CD14-positive monocyte (primary cell): ENCODE measurements at regions not wholly inside any gene's neighbourhood (a gene's known extent, or its start where the extent isn't known, plus 50 kb on each side); places are given as distances from the start of the nearest gene placed in this dataset.

ENCODE experiments used
- DNase-seq, 3 donors: peaks; one replicate each; pipeline ENCODE4 v3.0.0-alpha.2; 2011 to 2022
- H2AFZ ChIP-seq: 2 replicates; pipeline ENCODE4 v1.6.0; 2012; ENCODE audit warnings: mild to moderate bottlenecking, low read depth, low read length, inconsistent platforms; ENCODE audit not compliant: insufficient read depth, poor library complexity, severe bottlenecking
- H3K27ac ChIP-seq, 2 donors: 1 replicate in 1 of 2; 2 replicates in 1 of 2; pipeline ENCODE4 v1.5.1; 2012 to 2013; ENCODE audit warnings: low read length in 2 of 2, control low read depth in 1 of 2, inconsistent platforms in 1 of 2, low read depth in 1 of 2, mild to moderate bottlenecking in 1 of 2
- H3K27me3 ChIP-seq, 2 donors: one replicate each; pipeline versions ENCODE4 v1.6.0 to v1.6.1; 2011 to 2013; ENCODE audit warnings: low read length in 2 of 2; ENCODE audit not compliant: control insufficient read depth in 2 of 2, insufficient read depth in 2 of 2
- H3K36me3 ChIP-seq, 2 donors: replicated peaks in 1 of 2; 1 replicate in 1 of 2; 2 replicates in 1 of 2; pipeline versions ENCODE4 v1.5.1 to v1.6.1; 2012 to 2013; ENCODE audit warnings: low read length in 2 of 2, control low read depth in 1 of 2, inconsistent platforms in 1 of 2, mild to moderate bottlenecking in 1 of 2; ENCODE audit not compliant: insufficient read depth in 2 of 2, control insufficient read depth in 1 of 2
- H3K4me1 ChIP-seq, 2 donors: 1 replicate in 1 of 2; 2 replicates in 1 of 2; pipeline versions ENCODE4 v1.5.1 to v1.6.1; 2012 to 2013; ENCODE audit warnings: low read length in 2 of 2, control low read depth in 1 of 2, inconsistent platforms in 1 of 2, mild to moderate bottlenecking in 1 of 2, moderate library complexity in 1 of 2; ENCODE audit not compliant: insufficient read depth in 2 of 2, control insufficient read depth in 1 of 2
- H3K4me2 ChIP-seq: replicated peaks from 2 replicates; pipeline ENCODE3; 2012; ENCODE audit warnings: low read length, moderate library complexity, mild to moderate bottlenecking; ENCODE audit not compliant: poor library complexity, severe bottlenecking; ENCODE audit errors: extremely low read depth
- H3K4me3 ChIP-seq, 3 experiments: fragments of 200-600 bp in 1 of 3; sonication (generic) in 1 of 3; replicated peaks in 1 of 3; 1 replicate in 2 of 3; 2 replicates in 1 of 3; pipeline ENCODE4 v1.5.1; 2011 to 2013; ENCODE audit warnings: low read length in 3 of 3, mild to moderate bottlenecking in 3 of 3, control low read depth in 2 of 3, low read depth in 2 of 3, inconsistent platforms in 1 of 3, moderate library complexity in 1 of 3
- H3K79me2 ChIP-seq: 2 replicates; pipeline ENCODE4 v1.6.0; 2012; ENCODE audit warnings: mild to moderate bottlenecking, control low read depth, inconsistent platforms, low read length, moderate library complexity; ENCODE audit not compliant: insufficient read depth
- H3K9ac ChIP-seq: 2 replicates; pipeline ENCODE4 v1.6.0; 2017; ENCODE audit warnings: low read length, mild to moderate bottlenecking; ENCODE audit not compliant: insufficient read depth, poor library complexity, severe bottlenecking
- H3K9me3 ChIP-seq, 2 donors: replicated peaks in 1 of 2; 1 replicate in 1 of 2; 2 replicates in 1 of 2; pipeline versions ENCODE4 v1.5.1 to v1.6.1; 2012 to 2013; ENCODE audit warnings: low read length in 2 of 2, control low read depth in 1 of 2; ENCODE audit not compliant: control insufficient read depth in 1 of 2, insufficient read depth in 1 of 2
- H4K20me1 ChIP-seq: 2 replicates; pipeline ENCODE4 v1.6.0; 2012; ENCODE audit warnings: mild to moderate bottlenecking, low read length, control low read depth, moderate library complexity; ENCODE audit not compliant: insufficient read depth
- H3K27ac Mint-ChIP-seq, 7 donors: one replicate each; pipeline ENCODE4 v1.8.0; 2020; ENCODE audit warnings: mild to moderate bottlenecking in 7 of 7, mixed read lengths in 7 of 7, moderate library complexity in 6 of 7, inconsistent platforms in 2 of 7
- H3K27me3 Mint-ChIP-seq, 3 donors: one replicate each; pipeline ENCODE4 v1.8.0; 2021 to 2022; ENCODE audit warnings: low read depth in 3 of 3, mild to moderate bottlenecking in 3 of 3, mixed read lengths in 3 of 3, moderate library complexity in 3 of 3, inconsistent platforms in 1 of 3
- H3K36me3 Mint-ChIP-seq, 2 donors: one replicate each; pipeline ENCODE4 v1.8.0; 2020; ENCODE audit warnings: mixed read lengths in 2 of 2, inconsistent platforms in 1 of 2, mild to moderate bottlenecking in 1 of 2
- H3K4me1 Mint-ChIP-seq: one replicate; pipeline ENCODE4 v1.8.0; 2020; ENCODE audit warnings: mild to moderate bottlenecking, mixed read lengths
- H3K4me3 Mint-ChIP-seq, 2 donors: one replicate each; pipeline ENCODE4 v1.8.0; 2020; ENCODE audit warnings: mild to moderate bottlenecking in 2 of 2, mixed read lengths in 2 of 2, moderate library complexity in 1 of 2
- H3K9me3 Mint-ChIP-seq, 7 donors: one replicate each; pipeline ENCODE4 v1.8.0; 2020 to 2022; ENCODE audit warnings: mixed read lengths in 7 of 7, mild to moderate bottlenecking in 6 of 7, moderate library complexity in 6 of 7, inconsistent platforms in 2 of 7
- WGBS: methylation state at CpG from one replicate; pipeline ENCODE4 v1.1.5; 2013; ENCODE audit warnings: missing lambda C conversion rate; ENCODE audit not compliant: insufficient coverage; 5-methylcytosine and 5-hydroxymethylcytosine counted together
- intact Hi-C, 2 donors: fragments of 100-400 bp; cut with micrococcal nuclease; formaldehyde crosslinking; loops; one replicate each; pipeline versions ENCODE4 v1.15.0 to v1.15.1; 2023
- TF ChIP-seq, protein P1 (sequence below): fragments of 200-600 bp; IDR thresholded peaks from one replicate; pipeline ENCODE4 v1.8.0; 2022; ENCODE audit warnings: antibody characterized with exemption, mild to moderate bottlenecking

DNA sequence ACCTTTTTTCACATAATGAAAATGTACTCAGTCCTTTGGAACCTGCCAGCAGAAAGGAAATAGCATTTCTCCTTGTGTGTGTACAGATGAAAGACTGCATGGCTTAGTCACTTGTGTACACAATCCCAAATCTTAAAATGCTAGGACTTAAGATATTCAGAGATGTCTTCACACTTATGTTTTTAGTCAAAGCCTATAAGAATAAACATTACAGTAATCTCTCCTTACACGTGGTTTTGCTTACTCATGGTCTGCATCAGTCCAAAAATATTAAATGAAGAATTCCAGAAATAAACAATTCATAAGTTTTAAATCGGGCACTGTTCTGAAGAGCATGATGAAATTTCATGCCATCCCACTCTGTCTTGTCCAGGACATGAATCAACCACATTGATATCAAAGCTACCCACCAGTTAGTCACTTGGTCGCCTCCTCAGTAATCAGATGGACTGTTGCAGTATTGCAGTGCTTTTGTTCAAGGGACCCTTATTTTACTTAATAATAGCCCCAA lies 75.7 kb upstream of the RRP15 start:
- H3K4me1 Mint-ChIP-seq, result no peaks in the 10 kb centered on the region
- 64% methylated on average over 2 of the region's 3 CpGs for WGBS

DNA sequence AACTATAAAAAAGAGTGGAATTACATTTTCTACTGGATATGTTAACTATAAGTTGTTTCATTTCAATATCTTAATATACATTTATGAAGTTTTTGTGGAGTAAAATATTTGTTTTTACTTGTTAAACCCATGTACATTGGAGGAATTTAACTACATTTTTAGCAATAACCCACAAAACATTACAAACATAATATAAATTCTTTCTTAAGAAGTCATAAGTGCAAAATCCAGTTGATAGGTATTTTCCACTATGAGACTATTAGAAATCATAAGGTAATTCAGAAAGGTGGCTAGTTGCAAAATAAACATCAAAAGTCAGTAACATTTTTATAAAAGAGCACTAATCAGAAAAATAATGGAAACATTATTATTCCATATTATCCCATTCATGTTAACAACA lies 73.9 kb upstream of the RRP15 start:
- no peak overlapping the region for H3K9ac ChIP-seq
- no peak overlapping the region for H2AFZ ChIP-seq
- Mint-ChIP-seq H3K27me3 (peaks cover 0 to 5% (median 4%) of the 10 kb centered on the region in 3 donors), H3K27ac (no peak overlapping the region), H3K36me3 (no peaks in the 10 kb centered on the region), H3K9me3 (no peaks in the 10 kb centered on the region), H3K4me1 (no peaks in the 10 kb centered on the region), H3K4me3 (no peak overlapping the region)
- intact Hi-C loops, result no loop called here
- H3K27me3 ChIP-seq, result no peaks in the 10 kb centered on the region
- no peaks in the 10 kb centered on the region for H3K9me3 ChIP-seq
- H3K79me2 ChIP-seq, result no peaks in the 10 kb centered on the region
- no peaks in the 10 kb centered on the region for H4K20me1 ChIP-seq
- H3K27ac ChIP-seq, result no peak overlapping the region
- DNase-seq, result no peak
- H3K4me3 ChIP-seq, result no peak overlapping the region
- no peaks in the 10 kb centered on the region for H3K36me3 ChIP-seq
- H3K4me2 ChIP-seq, result no peak overlapping the region
- TF ChIP-seq, protein P1, sequence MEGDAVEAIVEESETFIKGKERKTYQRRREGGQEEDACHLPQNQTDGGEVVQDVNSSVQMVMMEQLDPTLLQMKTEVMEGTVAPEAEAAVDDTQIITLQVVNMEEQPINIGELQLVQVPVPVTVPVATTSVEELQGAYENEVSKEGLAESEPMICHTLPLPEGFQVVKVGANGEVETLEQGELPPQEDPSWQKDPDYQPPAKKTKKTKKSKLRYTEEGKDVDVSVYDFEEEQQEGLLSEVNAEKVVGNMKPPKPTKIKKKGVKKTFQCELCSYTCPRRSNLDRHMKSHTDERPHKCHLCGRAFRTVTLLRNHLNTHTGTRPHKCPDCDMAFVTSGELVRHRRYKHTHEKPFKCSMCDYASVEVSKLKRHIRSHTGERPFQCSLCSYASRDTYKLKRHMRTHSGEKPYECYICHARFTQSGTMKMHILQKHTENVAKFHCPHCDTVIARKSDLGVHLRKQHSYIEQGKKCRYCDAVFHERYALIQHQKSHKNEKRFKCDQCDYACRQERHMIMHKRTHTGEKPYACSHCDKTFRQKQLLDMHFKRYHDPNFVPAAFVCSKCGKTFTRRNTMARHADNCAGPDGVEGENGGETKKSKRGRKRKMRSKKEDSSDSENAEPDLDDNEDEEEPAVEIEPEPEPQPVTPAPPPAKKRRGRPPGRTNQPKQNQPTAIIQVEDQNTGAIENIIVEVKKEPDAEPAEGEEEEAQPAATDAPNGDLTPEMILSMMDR, result no peak
- H3K4me1 ChIP-seq, result no peaks in the 10 kb centered on the region

More for the DNA sequence above, 75.7 kb upstream of the RRP15 start:
- Histone ChIP-seq H3K4me2 (no peak overlapping the region), H3K9ac (no peak overlapping the region), H3K79me2 (no peaks in the 10 kb centered on the region), H3K4me3 (no peak overlapping the region), H3K27me3 (no peaks in the 10 kb centered on the region), H2AFZ (no peak overlapping the region), H3K9me3 (no peaks in the 10 kb centered on the region), H4K20me1 (no peaks in the 10 kb centered on the region), H3K4me1 (no peaks in the 10 kb centered on the region), H3K36me3 (no peaks in the 10 kb centered on the region), H3K27ac (no peak overlapping the region)
- TF ChIP-seq, protein P1, result no peak
- Mint-ChIP-seq H3K9me3 (no peaks in the 10 kb centered on the region), H3K36me3 (no peaks in the 10 kb centered on the region), H3K27me3 (peaks cover 0 to 2% (median under 1%) of the 10 kb centered on the region in 3 donors), H3K4me3 (no peak overlapping the region), H3K27ac (no peak overlapping the region)
- no peak for DNase-seq
- intact Hi-C loops, result no loop called here
